GM23338 (cell line): ENCODE measurements at regions not wholly inside any gene's neighbourhood (a gene's known extent, or its start where the extent isn't known, plus 50 kb on each side); places are given as distances from the start of the nearest gene placed in this dataset.

Source experiments
- CREB1 ChIP-seq: fragments of 250-450 bp; sonication (Bioruptor Pico); IDR thresholded peaks from 2 replicates; pipeline ENCODE4 v1.5.0; 2020; ENCODE audit warnings: low read depth, mild to moderate bottlenecking, moderate library complexity
- CTCF ChIP-seq, 2 experiments: fragments of 200-600 bp in 1 of 2; sonication (generic) in 1 of 2; conservative IDR thresholded peaks; 2 replicates each; pipeline versions ENCODE4 v1.5.1 to v1.6.1; 2016 to 2017; ENCODE audit warnings: antibody characterized with exemption in 2 of 2, low read depth in 2 of 2, mild to moderate bottlenecking in 2 of 2, moderate library complexity in 1 of 2
- ETS1 ChIP-seq: IDR thresholded peaks from 2 replicates; pipeline ENCODE4 v1.6.1; 2016; ENCODE audit warnings: antibody characterized with exemption
- EZH2 ChIP-seq: fragments of 200-600 bp; sonication (generic); IDR thresholded peaks from one replicate; pipeline ENCODE4 v1.8.0; 2017; ENCODE audit warnings: antibody characterized with exemption, mild to moderate bottlenecking, low read depth; ENCODE audit not compliant: unreplicated experiment
- EZH2phosphoT487 ChIP-seq: fragments of 200-600 bp; sonication (generic); IDR thresholded peaks from one replicate; pipeline ENCODE4 v1.8.1; 2018; ENCODE audit warnings: antibody characterized with exemption; ENCODE audit not compliant: unreplicated experiment
- JUNB ChIP-seq: IDR thresholded peaks from one replicate; pipeline ENCODE4 v1.6.1; 2016; ENCODE audit warnings: antibody characterized with exemption; ENCODE audit not compliant: unreplicated experiment
- NANOG ChIP-seq: IDR thresholded peaks from 2 replicates; pipeline ENCODE4 v1.6.1; 2016; ENCODE audit warnings: antibody characterized with exemption, borderline replicate concordance
- POLR2AphosphoS5 ChIP-seq: IDR thresholded peaks from 2 replicates; pipeline ENCODE4 v1.6.1; 2016; ENCODE audit warnings: antibody characterized with exemption, low read depth
- REST ChIP-seq: IDR thresholded peaks from one replicate; pipeline ENCODE4 v1.6.1; 2018; ENCODE audit warnings: antibody characterized with exemption; ENCODE audit not compliant: unreplicated experiment
- STAT1 ChIP-seq: IDR thresholded peaks from one replicate; pipeline ENCODE4 v1.6.1; 2016; ENCODE audit warnings: antibody characterized with exemption; ENCODE audit not compliant: unreplicated experiment
- ZNF114 ChIP-seq: fragments of 250-450 bp; sonication (Bioruptor Pico); IDR thresholded peaks from 2 replicates; pipeline ENCODE4 v1.5.0; 2020; ENCODE audit warnings: mild to moderate bottlenecking, moderate library complexity
- ZNF462 ChIP-seq: fragments of 250-450 bp; sonication (Bioruptor Pico); IDR thresholded peaks from 2 replicates; pipeline ENCODE4 v1.5.0; 2020; ENCODE audit warnings: mild to moderate bottlenecking, moderate library complexity

- TF ChIP-seq EZH2phosphoT487 (no peak), EZH2 (no peak), POLR2AphosphoS5 (no peak), CTCF (conservative IDR thresholded peaks at IDR 0.05; ENCODE audit: low read depth in 2 of 2) (no peak), ETS1 (no peak), JUNB (no peak), ZNF114 (no peak), STAT1 (no peak), CREB1 (no peak), NANOG (no peak), REST (no peak), ZNF462 (no peak)
Observed at GRCh38 chr3:188046561-188047211, 107.3 kb upstream of the LPP start.
